ENCODE measurements at regions not wholly inside any gene's neighbourhood (a gene's known extent, or its start where the extent isn't known, plus 50 kb on each side); places are given as distances from the start of the nearest gene placed in this dataset.

DNA sequence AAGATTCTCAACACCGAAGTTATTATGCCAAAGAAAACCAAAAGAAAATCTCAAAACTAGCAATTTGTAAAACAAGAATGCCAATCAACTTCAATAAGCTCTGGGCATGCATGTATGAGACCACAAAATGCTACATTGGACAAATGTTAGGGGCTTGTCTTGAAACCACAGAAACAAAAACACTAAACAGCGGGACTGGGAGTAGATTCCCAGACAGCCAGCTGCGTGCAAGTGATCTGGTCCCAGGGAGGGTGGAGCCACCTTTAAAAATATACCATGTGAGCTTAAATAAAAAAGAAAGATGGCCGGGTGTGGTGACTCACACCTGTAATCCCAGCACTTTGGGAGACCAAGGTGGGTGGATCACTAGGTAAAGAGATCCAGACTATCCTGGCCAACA is 163.6 kb upstream of the PRICKLE2 start:
- H3K36me3 Mint-ChIP-seq (ENCODE audit: insufficient read depth, unreplicated experiment): no peaks in the 10 kb centered on the region
- TF ChIP-seq, protein P1, sequence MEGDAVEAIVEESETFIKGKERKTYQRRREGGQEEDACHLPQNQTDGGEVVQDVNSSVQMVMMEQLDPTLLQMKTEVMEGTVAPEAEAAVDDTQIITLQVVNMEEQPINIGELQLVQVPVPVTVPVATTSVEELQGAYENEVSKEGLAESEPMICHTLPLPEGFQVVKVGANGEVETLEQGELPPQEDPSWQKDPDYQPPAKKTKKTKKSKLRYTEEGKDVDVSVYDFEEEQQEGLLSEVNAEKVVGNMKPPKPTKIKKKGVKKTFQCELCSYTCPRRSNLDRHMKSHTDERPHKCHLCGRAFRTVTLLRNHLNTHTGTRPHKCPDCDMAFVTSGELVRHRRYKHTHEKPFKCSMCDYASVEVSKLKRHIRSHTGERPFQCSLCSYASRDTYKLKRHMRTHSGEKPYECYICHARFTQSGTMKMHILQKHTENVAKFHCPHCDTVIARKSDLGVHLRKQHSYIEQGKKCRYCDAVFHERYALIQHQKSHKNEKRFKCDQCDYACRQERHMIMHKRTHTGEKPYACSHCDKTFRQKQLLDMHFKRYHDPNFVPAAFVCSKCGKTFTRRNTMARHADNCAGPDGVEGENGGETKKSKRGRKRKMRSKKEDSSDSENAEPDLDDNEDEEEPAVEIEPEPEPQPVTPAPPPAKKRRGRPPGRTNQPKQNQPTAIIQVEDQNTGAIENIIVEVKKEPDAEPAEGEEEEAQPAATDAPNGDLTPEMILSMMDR (IDR thresholded peaks at IDR 0.05; ENCODE audit: unreplicated experiment): no peak
- H3K9me3 Mint-ChIP-seq (ENCODE audit: unreplicated experiment): no peaks in the 10 kb centered on the region
- BruUV-seq (replicated peaks): no TSS peak
- ChIA-PET POLR2A (interaction anchor here (0.7 to 1.2 kb wide), 3 partner anchors 9 to 66 kb away, joined by 3 read pairs; no protein-coding TSS in a partner anchor), CTCF (interaction anchor here (1.7 to 2.0 kb wide), 2 partner anchors 11 to 365 kb away, joined by 6 to 16 read pairs; partner anchors contain the start of gene PSMD6)
- DNase-seq (ENCODE audit: unreplicated experiment): no peak
- no peaks in the 10 kb centered on the region for H3K4me1 Mint-ChIP-seq (ENCODE audit: insufficient read depth, unreplicated experiment)
- H3K27ac Mint-ChIP-seq (ENCODE audit: low read depth, unreplicated experiment): no peak overlapping the region
- no peaks in the 10 kb centered on the region for H3K27me3 Mint-ChIP-seq (ENCODE audit: insufficient read depth, unreplicated experiment)
- intact Hi-C loops (cut with micrococcal nuclease): no loop called here
- H3K4me3 Mint-ChIP-seq (ENCODE audit: unreplicated experiment): no peak overlapping the region

- DNase-seq (ENCODE audit: unreplicated experiment): no peak
- H3K4me3 Mint-ChIP-seq (ENCODE audit: unreplicated experiment): no peak overlapping the region
- H3K27me3 Mint-ChIP-seq (ENCODE audit: insufficient read depth, unreplicated experiment): no peaks in the 10 kb centered on the region
- no peaks in the 10 kb centered on the region for H3K36me3 Mint-ChIP-seq (ENCODE audit: insufficient read depth, unreplicated experiment)
- CTCF ChIA-PET: interaction anchor here (1.2 kb wide), 1 partner anchor 98 kb away, joined by 4 read pairs; no protein-coding TSS in a partner anchor
- intact Hi-C loops (cut with micrococcal nuclease): no loop called here
- H3K27ac Mint-ChIP-seq (ENCODE audit: low read depth, unreplicated experiment): no peak overlapping the region
- TF ChIP-seq, protein P1 (IDR thresholded peaks at IDR 0.05; ENCODE audit: unreplicated experiment): no peak
- H3K9me3 Mint-ChIP-seq (ENCODE audit: unreplicated experiment): no peaks in the 10 kb centered on the region
- no TSS peak for BruUV-seq (replicated peaks)
- POLR2A ChIA-PET: interaction anchor here (0.8 kb wide), 1 partner anchor 92 kb away, joined by 3 read pairs; no protein-coding TSS in a partner anchor
- no peaks in the 10 kb centered on the region for H3K4me1 Mint-ChIP-seq (ENCODE audit: insufficient read depth, unreplicated experiment)
Observed at GRCh38 chr3:64387688-64388087, 162.4 kb upstream of the PRICKLE2 start.

DNA sequence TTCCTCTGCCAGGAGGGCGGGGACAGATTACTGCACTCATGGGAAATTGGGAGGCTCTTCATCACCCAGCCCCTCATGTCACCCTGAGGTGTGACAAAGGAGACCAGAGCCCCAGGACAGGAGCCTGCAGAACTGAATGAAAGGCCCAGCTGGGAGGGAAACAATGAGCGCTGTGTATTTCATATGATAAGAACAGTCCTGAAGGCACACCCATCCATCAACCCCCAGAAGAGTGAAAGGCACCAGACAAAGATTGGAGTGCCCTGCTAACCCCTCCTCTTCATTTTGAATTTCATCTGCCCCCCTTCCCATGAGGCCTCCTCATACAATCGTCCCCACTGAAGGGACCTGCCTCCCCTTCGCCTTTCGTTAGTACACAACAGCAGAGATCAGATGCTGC is 160.0 kb upstream of the PRICKLE2 start:
- no peaks in the 10 kb centered on the region for H3K36me3 Mint-ChIP-seq (ENCODE audit: insufficient read depth, unreplicated experiment)
- intact Hi-C loops (cut with micrococcal nuclease): no loop called here
- no peak overlapping the region for H3K4me3 Mint-ChIP-seq (ENCODE audit: unreplicated experiment)
- CTCF ChIA-PET: interaction anchor here (0.6 to 1.0 kb wide), 2 partner anchors 17 to 355 kb away, joined by 3 to 4 read pairs; no protein-coding TSS in a partner anchor
- TF ChIP-seq, protein P1 (IDR thresholded peaks at IDR 0.05; ENCODE audit: unreplicated experiment): no peak
- DNase-seq (ENCODE audit: unreplicated experiment): no peak
- no peaks in the 10 kb centered on the region for H3K4me1 Mint-ChIP-seq (ENCODE audit: insufficient read depth, unreplicated experiment)
- H3K27me3 Mint-ChIP-seq (ENCODE audit: insufficient read depth, unreplicated experiment): no peaks in the 10 kb centered on the region
- no TSS peak for BruUV-seq (replicated peaks)
- POLR2A ChIA-PET: interaction anchor here (0.8 kb wide), 1 partner anchor 27 kb away, joined by 3 read pairs; no protein-coding TSS in a partner anchor
- H3K9me3 Mint-ChIP-seq (ENCODE audit: unreplicated experiment): no peaks in the 10 kb centered on the region
- H3K27ac Mint-ChIP-seq (ENCODE audit: low read depth, unreplicated experiment): no peak overlapping the region

DNA sequence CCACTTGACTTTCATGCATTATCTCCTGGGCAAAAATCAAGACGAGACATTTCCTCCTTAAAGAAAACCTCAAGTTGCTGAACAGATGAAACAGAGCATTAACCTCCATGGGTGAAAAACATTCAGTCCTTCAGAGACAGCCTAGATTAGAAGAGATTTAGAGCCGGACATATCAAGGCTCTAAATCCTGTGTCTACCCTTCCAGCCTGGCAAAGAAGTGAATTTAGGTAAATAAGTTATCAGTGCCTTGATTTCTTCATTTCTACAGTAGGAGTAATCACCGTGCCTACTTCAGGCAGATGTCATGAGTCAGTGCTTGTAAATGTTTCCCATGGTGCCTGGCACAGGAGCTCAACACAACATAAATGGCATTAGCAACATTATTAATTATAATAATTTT is 159.3 kb upstream of the PRICKLE2 start:
- no peaks in the 10 kb centered on the region for H3K36me3 Mint-ChIP-seq (ENCODE audit: insufficient read depth, unreplicated experiment)
- no peaks in the 10 kb centered on the region for H3K27me3 Mint-ChIP-seq (ENCODE audit: insufficient read depth, unreplicated experiment)
- H3K4me3 Mint-ChIP-seq (ENCODE audit: unreplicated experiment): no peak overlapping the region
- no TSS peak for BruUV-seq (replicated peaks)
- H3K4me1 Mint-ChIP-seq (ENCODE audit: insufficient read depth, unreplicated experiment): no peaks in the 10 kb centered on the region
- TF ChIP-seq, protein P1 (IDR thresholded peaks at IDR 0.05; ENCODE audit: unreplicated experiment): no peak
- intact Hi-C loops (cut with micrococcal nuclease): no loop called here
- DNase-seq (ENCODE audit: unreplicated experiment): peak; percentile 14
- no peak overlapping the region for H3K27ac Mint-ChIP-seq (ENCODE audit: low read depth, unreplicated experiment)
- H3K9me3 Mint-ChIP-seq (ENCODE audit: unreplicated experiment): no peaks in the 10 kb centered on the region
- ChIA-PET CTCF (interaction anchor here (0.6 to 1.0 kb wide), 5 partner anchors 9 to 354 kb away, joined by 3 to 4 read pairs (median 3); no protein-coding TSS in a partner anchor), POLR2A (interaction anchor here (0.8 to 1.2 kb wide), 3 partner anchors 10 to 118 kb away, joined by 3 to 4 read pairs (median 3); no protein-coding TSS in a partner anchor)
